HL-60 (cell line): ENCODE measurements at regions not wholly inside any gene's neighbourhood (a gene's known extent, or its start where the extent isn't known, plus 50 kb on each side); places are given as distances from the start of the nearest gene placed in this dataset.
"Not testable (repeated sequence)": the region's sequence is repeated elsewhere in the genome, so short reads cannot be mapped to it uniquely, and the experiment has no call there.

ENCODE experiments used
- DNase-seq, 2 experiments: peaks; one replicate each; pipeline ENCODE4 v3.0.0-alpha.2; 2010 to 2020; ENCODE audit warnings: low read depth in 1 of 2, low spot score in 1 of 2
- H3K27ac ChIP-seq: fragments of 250-450 bp; sonication (Bioruptor Pico); replicated peaks from 2 replicates; pipeline ENCODE4 v1.5.1; 2020; ENCODE audit warnings: mild to moderate bottlenecking, moderate library complexity
- H3K27me3 ChIP-seq: fragments of 250-450 bp; sonication (Bioruptor Pico); 2 replicates; pipeline ENCODE4 v1.5.1; 2021; ENCODE audit warnings: mild to moderate bottlenecking, moderate library complexity; ENCODE audit not compliant: insufficient read depth, poor library complexity, severe bottlenecking
- H3K4me3 ChIP-seq: replicated peaks from 2 replicates; pipeline ENCODE4 v1.5.1; 2011; ENCODE audit warnings: mild to moderate bottlenecking, control low read depth, low read length; ENCODE audit not compliant: insufficient read depth
- GABPA ChIP-seq: IDR thresholded peaks from 2 replicates; pipeline ENCODE4 v1.6.1; 2012; ENCODE audit warnings: low read depth
- POLR2AphosphoS5 ChIP-seq: IDR thresholded peaks from 2 replicates; pipeline ENCODE4 v1.6.1; 2012; ENCODE audit warnings: low read depth
- REST ChIP-seq: IDR thresholded peaks from 2 replicates; pipeline ENCODE4 v1.6.1; 2012; ENCODE audit warnings: low read depth; ENCODE audit not compliant: insufficient replicate concordance
- SPI1 ChIP-seq: IDR thresholded peaks from 2 replicates; pipeline ENCODE4 v1.6.1; 2012; ENCODE audit warnings: low read depth, mild to moderate bottlenecking, borderline replicate concordance
- TF ChIP-seq, protein P1 (sequence below): IDR thresholded peaks from one replicate; pipeline ENCODE4 v1.5.1; 2011; ENCODE audit warnings: low read length, control low read depth, inconsistent platforms; ENCODE audit not compliant: insufficient read depth

DNA sequence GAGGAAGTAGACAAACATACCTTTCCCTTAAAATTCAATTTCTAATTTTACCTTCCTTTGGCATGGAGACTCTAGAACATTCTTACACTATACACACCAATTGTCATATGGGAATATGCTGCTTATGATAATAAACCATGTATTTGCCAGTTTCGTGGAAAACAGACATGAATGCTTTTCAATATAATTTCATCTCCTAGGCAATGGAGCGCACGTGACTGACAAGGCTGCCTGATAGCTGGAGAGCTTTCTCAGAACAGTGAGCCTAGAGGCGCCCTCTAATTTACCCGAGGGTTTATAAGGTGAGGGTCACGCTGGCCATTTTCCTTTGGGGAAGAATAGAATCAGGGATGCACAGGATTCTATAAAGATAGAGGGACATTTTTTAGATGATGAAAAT is 56.5 kb downstream of the PRR18 start:
- no peaks in the 10 kb centered on the region for H3K27me3 ChIP-seq
- H3K4me3 ChIP-seq, result no peak overlapping the region

DNA sequence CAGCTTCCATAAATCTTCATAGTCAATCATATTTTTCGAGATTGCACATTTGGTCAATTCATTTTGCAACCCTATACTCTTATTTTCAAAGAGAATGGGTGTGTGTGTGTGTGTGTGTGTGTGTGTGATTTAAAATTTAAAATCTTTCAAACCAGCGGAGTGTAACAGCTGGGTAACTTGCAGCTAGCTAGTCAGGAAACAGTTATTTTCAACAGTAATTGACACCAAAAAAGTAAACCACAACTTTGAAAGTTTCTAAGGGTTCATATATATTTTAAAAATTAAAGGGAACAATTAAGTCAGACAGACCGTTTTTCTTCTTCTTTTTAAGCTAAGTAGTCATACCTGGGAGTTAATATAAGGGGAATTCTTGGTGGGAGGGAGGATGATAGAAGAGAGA is 57.0 kb downstream of the PRR18 start:
- Histone ChIP-seq H3K27ac (no peak overlapping the region), H3K4me3 (no peak overlapping the region), H3K27me3 (no peaks in the 10 kb centered on the region)
- no peak for DNase-seq
- no peak for TF ChIP-seq POLR2AphosphoS5
- TF ChIP-seq REST, result no peak
- TF ChIP-seq, protein P1, sequence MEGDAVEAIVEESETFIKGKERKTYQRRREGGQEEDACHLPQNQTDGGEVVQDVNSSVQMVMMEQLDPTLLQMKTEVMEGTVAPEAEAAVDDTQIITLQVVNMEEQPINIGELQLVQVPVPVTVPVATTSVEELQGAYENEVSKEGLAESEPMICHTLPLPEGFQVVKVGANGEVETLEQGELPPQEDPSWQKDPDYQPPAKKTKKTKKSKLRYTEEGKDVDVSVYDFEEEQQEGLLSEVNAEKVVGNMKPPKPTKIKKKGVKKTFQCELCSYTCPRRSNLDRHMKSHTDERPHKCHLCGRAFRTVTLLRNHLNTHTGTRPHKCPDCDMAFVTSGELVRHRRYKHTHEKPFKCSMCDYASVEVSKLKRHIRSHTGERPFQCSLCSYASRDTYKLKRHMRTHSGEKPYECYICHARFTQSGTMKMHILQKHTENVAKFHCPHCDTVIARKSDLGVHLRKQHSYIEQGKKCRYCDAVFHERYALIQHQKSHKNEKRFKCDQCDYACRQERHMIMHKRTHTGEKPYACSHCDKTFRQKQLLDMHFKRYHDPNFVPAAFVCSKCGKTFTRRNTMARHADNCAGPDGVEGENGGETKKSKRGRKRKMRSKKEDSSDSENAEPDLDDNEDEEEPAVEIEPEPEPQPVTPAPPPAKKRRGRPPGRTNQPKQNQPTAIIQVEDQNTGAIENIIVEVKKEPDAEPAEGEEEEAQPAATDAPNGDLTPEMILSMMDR, result no peak
- no peak for TF ChIP-seq SPI1
- no peak for TF ChIP-seq GABPA

More for the DNA sequence above, 56.5 kb downstream of the PRR18 start:
- no peak overlapping the region for H3K27ac ChIP-seq
- no peak for DNase-seq
- TF ChIP-seq REST, result no peak
- TF ChIP-seq, protein P1, result no peak
- TF ChIP-seq GABPA, result no peak
- TF ChIP-seq POLR2AphosphoS5, result no peak
- TF ChIP-seq SPI1, result no peak

- not testable (repeated sequence) for H3K27ac ChIP-seq, DNase-seq, H3K4me3 ChIP-seq, H3K27me3 ChIP-seq
Observed at GRCh38 chr6:166249061-166249785, 59.0 kb downstream of the PRR18 start.

DNA sequence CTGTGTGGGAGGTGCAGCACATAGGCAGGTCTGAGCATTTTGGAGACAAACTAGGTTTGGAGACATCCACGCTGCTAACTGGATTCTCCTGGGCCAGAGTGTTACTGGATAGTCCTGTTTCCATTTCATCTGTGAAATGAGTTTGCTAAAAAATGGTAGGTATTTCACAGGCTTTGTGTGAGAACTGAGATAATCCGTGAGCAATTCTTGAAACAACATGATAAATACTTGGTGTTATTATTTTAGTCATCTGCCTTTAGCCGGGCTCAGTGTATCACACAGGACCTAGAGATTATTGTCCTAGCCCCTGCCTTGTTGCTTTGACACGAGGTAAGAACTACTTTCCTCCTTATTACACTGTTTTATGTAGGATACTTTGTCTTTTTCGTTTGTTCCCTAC is 63.0 kb downstream of the PRR18 start:
- TF ChIP-seq GABPA (no peak), POLR2AphosphoS5 (no peak), SPI1 (no peak)
- TF ChIP-seq, protein P1, result no peak
- H3K27ac ChIP-seq, result no peak overlapping the region

More for the DNA sequence above, 63.0 kb downstream of the PRR18 start:
- H3K4me3 ChIP-seq, result no peak overlapping the region
- H3K27me3 ChIP-seq, result no peaks in the 10 kb centered on the region
- no peak for DNase-seq
